ENCODE measurements at regions not wholly inside any gene's neighbourhood (a gene's known extent, or its start where the extent isn't known, plus 50 kb on each side); places are given as distances from the start of the nearest gene placed in this dataset.

DNA sequence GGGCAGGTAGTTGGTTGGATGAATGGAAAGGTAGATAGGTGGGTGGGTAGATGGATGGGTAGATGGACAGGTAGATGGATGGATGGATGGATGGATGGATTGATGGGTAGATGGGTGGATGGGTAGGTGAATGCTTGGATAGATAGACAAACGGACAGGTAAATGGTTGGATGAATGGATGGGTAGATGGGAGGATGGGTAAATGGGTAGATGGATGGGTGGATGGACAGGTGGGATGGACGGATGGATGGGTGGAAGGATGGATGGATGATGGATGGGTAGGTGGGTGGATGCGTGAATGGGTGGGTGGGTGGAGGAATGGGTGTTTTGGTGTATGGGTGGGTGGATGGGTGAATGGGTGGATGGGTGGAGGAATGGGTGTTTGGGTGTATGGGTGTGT, 50.1 kb upstream of the ASAP2 start:
- DNase-seq, result no peak

DNA sequence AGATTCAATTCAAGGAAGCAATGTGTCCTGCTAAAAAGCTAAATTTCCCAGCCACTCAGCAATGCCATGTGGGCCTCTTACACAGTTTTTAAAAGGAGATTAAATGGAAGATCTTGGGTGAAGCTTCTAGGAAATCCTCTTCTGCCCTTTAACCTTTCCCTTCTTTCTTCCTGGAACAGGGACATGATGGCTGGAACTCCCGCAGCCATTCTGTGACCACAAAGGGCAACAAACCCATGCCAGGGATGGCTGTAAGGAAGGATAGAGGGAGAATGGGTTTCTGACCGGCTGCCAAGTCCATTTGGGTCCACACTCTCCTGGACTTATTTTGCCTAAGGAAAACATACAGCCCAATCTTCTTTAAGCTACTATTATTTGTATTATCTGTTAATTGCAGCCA, 52.6 kb upstream of the ASAP2 start:
- DNase-seq, result no peak

DNA sequence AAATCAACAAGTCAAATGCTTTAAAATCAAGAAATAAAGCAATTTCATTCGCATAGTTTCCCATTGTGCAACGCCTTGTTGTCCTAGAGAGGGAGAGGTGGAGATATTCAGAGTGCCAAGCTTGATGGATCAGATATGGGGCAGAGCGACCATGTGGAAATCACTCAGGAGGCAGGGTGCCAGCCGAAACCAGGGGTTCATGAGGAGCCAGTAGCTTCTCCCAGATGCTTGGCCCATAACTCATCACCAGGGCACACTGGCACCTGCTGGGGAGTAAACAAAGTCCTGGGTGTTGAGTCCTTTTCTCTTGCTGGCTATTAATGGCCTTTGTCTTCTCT, 53.0 kb upstream of the ASAP2 start:
- no peak for DNase-seq

DNA sequence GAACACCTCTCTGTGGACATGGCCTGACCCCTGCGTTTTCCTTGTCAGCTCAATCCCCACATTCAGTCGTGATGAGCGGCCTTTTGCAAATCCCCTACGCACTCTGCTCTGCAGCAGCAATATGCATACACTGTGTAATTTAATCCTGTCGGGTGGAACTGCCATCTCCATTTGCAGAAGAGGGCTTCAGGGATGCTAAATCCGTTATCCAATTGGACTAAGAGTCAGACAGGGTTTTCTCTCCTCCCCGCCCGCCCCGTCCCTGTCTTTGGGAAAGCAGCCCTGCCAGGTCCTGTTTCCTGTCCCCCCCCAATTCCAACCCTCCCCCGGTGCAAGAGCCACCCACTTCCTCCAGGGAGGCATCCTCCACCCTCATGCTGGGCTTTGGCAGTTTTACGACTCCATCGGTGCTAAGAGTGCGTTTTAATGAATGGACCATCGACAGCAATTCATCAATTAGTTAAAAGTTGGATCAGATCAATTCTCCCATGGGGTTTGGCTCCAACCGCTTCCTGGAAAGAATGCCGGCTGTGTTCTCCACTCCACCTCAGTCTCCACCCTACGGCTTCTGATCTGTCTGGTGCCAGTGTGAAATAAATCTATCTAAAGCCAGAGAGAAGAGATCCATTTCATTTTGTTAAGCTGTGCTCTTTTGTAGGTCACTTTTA, 53.5 kb upstream of the ASAP2 start:
- no peak for DNase-seq

DNA sequence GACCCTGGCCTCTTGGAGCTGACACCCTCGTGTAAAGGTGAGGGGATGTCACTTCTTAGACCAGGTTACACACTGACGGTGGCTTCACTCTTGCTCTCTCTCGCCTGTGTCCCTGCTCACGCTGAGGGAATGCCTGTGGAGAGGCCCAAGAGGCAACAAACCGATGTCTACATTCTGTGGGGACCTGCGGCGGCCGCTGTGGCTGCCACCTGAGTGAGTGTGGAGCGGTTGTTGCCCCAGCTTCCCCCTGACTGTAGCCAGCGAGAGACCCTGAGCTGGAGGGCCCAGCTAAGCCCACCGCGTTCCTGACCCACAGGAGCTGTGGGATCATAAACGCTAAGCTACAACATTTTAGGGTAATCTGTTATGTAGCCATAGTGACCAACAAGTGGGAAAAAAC, 55.7 kb upstream of the ASAP2 start:
- no peak for DNase-seq

DNA sequence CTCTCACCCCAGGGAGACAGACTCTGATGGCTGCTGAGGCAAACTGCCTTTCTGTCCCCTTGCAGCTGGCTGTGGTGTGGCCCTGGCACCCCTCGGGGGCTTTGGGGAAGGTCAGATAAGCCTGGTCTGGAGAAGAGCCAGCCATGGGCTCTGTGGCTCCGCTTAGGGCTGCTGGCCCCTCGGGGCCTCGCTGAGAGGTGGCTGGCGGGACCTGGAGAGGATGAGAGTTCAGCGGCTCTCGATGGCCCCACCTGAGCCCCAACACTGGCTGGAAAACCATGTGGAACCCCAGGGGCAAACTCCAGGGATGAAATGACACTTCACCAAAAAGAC, 56.1 kb upstream of the ASAP2 start:
- no peak for DNase-seq

DNA sequence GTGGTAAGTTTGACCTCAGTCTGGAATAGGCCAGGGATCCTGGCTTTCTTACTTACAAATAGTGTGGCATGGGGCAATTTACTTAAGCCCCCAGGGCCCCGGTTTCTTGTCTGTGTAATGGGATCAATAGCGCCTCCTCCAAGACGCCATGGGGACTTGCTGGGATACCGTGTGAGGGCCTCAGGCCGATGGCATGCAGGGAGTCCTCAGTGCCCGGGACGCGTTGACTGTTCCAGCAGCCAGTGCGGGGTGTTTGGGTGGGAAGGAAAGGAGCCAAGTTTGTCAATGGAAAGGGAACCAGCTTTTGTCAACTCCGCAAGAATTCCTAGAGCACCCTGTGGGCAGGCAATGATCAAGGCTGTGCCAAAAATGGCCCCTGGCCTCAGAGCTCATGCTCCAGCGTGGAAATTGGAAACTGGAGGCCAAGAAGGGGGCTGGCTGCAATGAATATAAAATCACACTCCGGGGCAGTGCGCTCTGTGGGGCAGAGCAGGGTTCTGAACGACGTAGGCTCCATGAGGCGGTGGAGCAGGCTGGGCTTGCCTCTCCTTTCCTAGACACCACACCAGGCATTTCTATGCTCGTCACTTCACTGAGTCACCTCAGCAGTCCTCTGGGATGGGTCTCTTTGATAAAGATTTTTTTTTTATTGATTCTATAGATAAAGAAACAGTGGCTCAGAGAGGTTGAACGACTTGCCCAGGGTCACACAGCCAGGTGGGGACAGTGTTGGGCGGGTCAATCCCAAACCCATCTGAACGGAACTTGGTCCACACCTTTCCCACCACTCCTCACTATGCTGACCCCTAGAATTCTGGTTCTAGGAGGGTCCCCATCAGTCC, 56.7 kb upstream of the ASAP2 start:
- DNase-seq, result no peak

DNA sequence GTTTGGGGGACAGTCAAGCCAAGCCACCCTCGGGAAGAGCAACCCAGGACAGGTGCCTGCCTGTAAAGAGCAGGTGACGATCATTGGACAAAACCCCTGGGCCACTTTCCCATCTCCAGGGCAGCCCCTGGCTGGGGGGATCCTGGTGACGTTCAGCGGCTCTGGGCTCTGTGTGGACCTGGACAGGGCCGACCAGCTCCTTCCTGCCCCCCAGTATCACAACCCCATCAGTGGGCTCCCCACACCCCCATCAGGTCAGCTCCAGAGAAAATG, 57.3 kb upstream of the ASAP2 start:
- no peak for DNase-seq

DNA sequence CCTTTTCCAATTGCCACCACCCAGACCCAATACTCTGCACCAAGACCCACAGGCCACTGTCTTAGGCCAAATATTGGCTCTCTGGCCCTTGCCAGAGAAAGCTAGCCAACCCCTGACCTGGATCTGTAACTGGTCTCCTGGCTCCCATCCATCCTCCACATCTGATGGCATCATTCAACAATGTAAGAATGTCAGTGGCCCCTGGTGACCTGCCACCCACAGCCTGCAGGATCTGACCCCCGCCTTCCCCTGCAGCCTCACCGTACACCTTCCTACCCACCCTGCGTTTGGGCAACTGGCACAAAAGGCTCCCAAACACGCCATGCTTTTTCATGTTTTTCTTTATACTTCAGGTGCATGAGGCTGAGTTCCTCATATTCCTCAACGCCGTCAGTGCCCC, 60.0 kb upstream of the ASAP2 start:
- DNase-seq, result no peak

DNA sequence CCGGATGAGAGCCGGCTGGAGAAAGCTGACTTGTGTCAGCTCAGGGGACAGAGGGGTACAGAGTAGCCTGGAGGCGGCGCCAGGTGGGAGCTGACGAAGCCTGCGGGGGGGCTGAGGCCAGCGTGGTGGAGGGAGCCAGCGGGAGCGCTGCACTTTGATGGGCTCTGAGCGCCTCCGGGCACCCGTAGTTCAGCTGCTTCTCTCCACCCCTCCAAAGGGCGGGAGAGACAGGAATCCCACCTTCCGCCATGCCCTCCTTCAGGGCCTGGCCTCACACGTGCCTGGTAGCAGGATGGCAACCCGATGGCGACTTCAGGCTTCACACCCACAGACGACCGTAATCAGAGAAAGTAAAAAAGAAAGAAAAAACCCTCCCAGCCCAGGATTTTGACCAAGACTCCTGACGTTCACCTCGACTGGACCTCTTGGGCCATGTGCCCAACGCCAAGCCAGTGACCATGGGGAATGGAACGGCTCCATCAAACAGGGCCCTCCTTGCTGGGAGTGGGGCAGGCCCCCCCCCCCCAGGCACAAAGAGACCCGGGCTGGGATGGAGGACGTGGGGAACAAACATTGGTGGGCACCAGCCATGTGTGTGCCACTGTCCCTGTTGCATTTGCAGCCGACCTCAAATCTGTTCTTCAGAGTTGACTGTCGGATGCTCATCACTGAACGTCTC, 60.7 kb upstream of the ASAP2 start:
- no peak for DNase-seq

DNA sequence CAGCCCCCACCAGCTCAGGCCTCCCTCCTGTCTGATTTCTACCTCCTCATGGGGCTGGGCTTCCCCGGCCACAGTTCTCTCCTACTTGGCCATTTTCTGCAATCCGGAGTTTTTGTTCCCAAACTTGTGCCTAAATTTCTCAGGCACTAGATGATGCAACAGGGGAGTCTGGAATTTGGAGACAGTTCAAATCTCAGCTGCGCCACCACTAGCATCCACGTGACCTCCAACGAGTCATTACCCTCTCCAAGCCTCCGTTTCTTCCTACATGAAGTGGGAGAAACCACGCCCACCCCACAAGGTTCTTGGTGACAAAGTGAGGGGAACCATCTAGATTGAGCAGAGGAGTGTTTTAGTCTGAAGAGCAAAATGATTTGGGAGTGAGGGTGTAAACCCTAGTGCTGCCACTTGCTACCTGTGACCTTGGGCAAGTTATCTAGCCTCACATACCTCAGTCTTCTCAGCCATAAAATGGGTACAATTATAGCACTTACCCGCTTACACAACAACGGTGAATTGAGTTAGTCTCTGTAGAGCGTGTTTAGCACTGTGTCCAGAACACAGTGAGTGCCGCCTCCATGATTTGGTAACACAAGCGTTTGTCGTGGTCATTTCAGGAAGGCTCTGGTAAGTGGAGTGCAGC, 61.4 kb upstream of the ASAP2 start:
- DNase-seq, result no peak

DNA sequence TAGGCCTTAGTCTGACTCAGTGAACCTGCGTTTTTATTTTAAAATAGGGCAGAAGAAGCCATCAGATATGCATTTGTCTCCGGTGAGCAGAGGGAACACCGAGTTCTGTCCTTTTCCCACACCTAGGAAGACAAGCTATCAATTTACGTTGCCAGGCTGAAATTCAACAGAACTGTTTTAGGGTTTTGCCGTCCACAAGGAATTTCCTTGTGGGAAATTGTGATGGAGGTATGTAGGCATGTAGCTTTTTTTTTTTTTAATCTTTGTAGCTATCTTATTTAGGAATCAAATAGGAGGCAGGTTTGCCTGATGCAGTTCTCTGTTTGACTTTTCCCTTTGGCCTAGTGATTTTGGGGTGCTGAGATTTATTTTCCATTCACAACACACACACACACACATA, 62.0 kb upstream of the ASAP2 start:
- DNase-seq, result no peak

DNA sequence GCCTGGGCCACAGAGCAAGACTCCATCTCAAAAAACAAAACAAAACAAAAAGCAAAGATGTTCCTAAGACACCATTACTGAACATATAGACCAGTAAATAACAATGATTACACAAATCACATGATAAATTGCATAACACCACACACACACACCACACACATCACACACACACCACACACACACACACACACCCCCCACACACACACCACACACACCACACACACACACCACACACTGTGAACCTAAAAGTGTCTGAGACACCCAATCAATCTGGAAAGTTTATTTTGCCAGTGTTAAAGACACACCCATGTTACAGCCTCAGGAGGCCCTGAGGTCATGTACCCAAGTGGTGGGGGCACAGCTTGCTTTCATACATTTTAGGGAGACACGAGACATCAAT, 62.6 kb upstream of the ASAP2 start:
- DNase-seq, result no peak

DNA sequence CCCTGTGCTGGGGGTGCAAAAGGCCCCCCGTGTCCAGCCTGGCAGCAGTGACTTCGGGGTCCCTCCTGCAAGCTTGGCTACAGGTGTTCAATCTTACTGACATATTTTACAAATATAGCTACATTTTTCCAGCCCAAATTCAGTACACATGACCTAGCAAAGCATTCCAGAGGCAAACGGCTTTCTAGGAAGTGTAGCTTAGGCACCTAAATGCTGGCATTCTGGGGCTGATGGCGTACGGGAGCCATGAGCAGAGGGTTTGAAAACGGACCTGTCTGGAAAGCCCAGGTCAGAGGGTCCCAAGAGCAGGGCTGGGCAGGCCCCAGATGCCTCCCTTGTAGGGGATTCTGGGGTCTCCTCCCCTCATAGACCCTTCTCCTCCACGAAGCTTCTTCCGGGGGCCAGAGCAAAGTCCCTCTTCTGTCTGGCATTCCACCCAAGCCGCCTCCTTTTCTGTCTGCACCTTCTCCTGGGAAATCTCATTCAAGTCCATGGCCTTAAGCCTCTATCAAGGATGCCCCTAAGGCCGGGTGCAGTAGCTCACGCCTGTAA, 63.3 kb upstream of the ASAP2 start:
- no peak for DNase-seq

DNA sequence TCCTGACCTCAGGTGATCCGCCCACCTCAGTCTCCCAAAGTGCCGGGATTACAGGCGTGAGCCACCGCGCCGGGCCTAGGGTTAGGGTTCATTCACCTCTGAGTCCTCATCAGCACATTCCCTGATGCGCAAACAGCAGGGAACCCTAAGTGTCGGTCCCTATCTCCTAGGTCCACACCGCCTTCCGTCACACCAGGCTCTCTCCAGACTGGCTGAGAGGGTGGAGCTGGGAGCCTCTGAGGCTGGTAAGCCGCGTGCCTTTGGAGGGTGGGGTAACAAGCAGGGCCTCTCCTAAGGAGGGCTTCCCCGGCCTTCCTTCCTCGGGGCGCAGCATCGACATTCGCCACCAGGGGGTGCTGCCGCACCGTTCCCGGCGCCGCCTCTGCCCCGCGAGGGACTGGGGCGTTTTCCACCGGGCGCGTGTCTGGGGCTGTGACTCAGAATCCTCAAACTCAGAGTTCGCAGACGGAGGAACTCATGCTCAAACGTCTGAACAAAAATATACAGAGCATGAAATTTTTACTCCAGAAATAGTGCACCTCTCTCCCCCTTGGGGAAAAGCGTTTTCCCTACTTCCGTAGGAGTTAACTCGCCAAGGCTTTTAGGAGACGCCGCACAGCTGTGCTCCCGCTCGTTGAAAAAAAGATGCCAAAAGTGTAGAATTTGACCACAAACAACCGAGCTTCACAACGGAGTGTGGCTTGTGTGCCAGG, 63.9 kb upstream of the ASAP2 start:
- DNase-seq, result peak; percentile 79

DNA sequence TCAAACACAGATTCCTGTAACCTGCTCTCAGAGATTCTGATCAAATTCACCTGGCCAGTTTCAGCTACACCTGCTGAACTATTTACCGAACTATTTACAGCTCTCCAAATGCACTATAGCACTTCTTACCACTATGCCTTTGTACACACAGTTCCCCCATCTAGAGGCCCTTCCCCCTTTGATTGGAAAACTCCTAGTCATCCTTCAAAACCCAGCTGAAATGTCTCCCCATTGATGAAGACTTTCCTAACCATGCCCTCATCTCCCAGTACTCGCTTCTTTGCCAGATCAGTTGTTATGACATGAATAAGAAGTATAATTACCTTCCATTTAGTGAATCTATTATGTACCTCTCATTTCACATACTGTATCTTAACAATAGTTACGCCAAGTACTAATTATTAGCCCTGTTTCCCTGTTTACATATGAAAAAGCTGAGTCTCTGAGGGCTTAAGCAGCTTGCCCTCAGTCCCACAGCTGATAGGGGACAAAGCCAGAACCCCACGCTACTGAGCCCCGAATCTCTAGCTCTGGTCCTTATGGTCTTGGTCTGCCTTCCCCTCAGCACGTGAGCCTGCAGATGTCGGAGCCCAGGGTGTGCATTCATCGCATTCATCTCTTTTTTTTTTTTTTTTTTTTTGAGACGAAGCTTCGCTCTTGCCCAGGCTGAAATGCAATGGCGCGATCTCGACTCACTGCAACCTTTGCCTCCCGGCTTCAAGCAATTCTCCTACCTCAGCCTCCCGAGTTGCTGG, 64.7 kb upstream of the ASAP2 start:
- no peak for DNase-seq

DNA sequence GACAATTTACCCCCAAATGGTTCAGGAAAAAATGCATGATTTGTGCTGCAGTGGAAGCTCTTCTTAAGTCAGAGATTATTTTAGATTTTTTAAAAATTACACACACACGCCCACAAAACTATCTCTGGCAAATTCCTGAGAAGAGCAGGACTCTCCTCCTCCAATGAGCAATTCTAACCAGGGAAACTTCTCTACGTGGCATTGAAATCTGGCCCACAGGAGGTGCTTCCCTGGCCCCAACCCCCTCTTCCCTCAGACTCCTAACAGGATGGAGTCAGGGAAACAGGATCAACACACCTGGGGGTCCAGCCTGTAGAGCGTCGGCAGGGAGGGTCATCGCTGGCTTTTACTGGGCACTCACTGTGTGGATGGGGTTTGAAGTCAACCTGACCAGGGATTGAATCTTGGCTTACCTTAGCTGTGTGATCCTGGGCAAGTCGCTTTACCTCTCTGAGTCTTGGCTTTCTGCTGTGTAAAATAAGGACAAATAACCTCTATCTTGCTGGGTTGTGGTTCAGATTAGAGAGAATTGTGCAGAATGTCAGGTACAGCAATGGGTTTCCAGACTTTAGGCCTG, 65.4 kb upstream of the ASAP2 start:
- DNase-seq, result no peak

DNA sequence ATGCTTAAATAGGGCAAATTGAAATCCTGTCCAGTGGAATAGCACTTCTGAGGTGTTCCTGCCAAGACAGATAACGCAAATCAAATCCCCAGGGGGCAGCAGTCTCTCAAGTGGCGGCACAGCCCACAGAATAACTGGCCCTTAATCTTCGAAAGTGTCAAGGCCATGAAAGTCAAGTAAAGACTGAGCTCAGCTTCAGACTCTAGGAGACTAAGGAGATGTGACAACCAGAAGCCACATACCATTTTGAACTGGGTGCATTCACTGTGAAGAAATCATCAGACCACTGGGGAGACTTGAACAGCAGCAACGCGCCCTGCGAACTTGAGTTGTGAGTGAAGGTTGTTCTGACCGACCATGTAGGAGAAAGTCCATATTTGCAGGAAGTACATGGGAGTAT, 66.0 kb upstream of the ASAP2 start:
- DNase-seq, result no peak

DNA sequence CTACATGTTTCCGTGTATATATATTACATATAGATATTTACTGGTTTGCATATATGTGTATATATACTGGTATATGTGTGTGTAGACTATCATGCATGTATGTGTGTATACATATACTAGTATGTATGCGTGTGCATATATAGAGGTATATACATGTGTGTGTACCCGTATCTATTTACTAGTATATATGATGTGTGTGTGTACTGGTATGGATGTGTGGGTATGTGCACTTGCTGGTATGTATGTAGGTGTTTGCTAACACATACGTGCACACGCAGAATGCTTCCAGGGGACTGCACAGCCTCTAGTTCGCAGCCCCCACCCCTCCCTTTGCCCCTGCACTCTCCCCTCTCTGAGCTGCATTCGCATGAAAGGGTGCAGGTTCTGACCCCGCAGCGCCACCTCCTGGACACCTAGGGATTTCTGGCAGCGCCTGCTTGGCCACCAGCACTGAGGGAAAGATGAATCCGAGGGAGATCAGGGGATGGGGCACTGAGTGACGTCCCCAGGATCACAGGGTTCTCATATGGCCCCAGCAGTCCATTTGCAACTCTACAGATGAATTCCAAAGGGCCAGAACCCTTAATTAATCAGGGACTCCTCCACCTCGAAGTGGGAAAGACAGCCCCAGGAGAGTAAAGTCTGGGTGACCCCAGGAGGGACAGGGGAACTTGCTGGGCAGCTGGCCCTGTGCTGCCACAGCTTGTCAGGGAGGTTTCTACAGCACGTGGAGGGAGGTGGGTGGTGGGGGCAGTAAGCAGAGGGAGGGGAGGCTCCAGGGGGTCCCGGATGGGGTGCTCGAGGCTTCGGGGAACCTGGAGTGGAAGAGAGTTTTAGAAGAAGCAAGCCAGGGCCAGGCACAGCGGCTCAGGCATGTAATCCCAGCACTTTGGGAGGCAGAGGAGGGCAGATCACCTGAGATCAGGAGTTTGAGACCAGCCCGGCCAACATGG, 66.8 kb upstream of the ASAP2 start:
- DNase-seq, result peak; percentile 71

DNA sequence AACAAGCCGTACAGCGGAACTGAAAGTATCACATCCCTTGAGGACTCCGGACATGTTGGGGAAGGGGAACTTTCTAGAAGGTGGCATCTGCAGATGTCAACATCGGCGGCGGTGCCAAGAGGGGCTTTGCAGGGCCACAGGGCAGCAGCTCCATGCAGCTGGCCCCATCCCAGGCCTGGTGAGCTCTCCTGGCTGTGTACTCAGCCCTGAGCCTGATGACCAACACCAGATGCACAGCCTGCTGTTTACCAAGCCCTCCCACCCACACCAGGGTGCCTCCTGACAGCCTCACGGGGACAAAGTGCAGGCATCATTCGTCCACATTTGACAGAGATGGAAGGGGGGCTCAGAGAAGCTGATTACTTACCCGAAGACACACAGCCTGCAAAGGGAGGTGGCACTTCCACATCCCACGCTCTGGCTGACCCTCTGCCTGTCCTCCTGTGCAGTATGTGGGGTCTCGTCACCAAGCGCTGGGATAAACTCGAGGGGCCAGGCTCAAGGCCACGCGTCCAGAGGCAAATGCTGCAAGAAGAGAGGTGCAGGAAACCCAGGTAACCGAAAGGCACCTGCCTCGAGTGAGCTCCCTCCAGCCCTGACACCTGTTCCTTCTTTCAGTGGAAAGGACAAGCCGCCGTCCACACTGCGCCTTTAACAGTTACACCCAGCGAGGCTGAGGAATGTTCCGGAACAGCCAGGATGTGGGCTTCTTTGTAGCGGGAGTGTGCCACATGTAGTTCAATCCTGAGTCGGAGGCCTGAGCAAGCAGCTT, 69.0 kb upstream of the ASAP2 start:
- DNase-seq, result no peak
